OCI-M2 (cell line): ENCODE measurements at regions not wholly inside any gene's neighbourhood (a gene's known extent, or its start where the extent isn't known, plus 50 kb on each side); places are given as distances from the start of the nearest gene placed in this dataset.
"Not testable (repeated sequence)": the region's sequence is repeated elsewhere in the genome, so short reads cannot be mapped to it uniquely, and the experiment has no call there.

Experiments
- DNase-seq: peaks from one replicate; lab custom pipeline; 2025; ENCODE audit not compliant: unreplicated experiment; lab: John Stamatoyannopoulos, UW

GRCh38 chr4:19187691-19188090, 1064.0 kb upstream of the SLIT2 start:
- DNase-seq = no peak

- DNase-seq = no peak
Measured at GRCh38 chr4:19187096-19187495, 1064.6 kb upstream of the SLIT2 start.

- not testable (repeated sequence) for DNase-seq
Measured at GRCh38 chr4:19181631-19182030, 1070.1 kb upstream of the SLIT2 start.

GRCh38 chr4:19178835-19179234, 1072.9 kb upstream of the SLIT2 start:
- no peak for DNase-seq

DNA sequence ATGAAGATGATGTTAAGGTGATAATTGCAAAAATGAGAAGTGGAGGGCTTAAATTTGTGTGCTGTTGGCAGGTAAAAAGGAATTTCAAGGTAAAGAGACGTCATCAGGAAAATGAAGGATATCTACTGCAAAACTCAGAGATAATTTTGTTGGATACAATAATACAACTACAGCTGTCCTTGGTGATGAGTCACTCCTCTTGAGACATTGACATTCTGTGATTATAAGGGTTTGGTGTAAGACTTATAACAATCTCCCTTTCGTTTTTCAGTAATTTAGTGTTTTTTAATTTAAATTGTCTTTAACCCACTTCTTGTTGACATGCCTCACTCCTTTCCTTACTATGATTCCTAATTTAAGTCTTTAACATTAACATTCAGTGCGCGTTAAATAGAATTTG, 1074.1 kb upstream of the SLIT2 start:
- no peak for DNase-seq

DNA sequence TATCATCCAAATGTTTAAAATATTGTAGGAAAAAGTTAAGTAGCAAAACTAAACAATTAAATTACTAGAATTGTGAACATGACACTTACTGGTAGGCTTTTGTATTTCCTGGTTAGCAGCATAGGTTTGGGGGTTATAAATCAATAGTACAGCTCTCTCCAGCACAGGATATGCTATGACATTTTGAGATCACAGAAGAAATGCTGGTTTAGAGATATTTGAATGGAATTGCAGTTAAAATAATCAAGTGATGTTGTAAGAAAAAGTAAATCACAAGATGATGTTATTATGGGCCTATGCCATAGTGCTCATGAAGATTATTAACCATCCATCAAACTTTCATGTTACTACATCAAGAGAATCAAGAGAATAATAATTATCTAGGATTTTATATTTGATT, 1079.9 kb upstream of the SLIT2 start:
- no peak for DNase-seq

DNA sequence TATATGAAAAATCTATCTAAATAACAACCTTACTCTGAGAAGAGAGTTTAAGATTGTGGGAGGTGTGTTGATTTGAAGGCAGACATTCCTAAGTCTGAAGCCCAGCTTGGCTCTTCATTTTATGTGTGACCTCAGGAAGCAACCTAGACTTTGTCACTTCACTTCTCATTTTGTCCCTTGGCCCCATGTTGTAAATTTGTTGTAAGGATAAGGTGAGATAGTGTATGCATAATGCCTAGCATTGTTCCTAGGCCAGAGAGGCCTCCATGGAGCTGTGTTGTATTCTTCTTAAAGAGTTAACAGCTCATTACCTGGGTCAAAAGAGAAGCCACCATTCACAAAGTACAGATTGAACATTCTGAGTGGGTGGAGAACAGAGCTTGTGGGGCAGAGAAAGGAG, 1084.4 kb upstream of the SLIT2 start:
- DNase-seq = no peak

- DNase-seq = no peak
Measured at GRCh38 chr4:19164334-19164733, 1087.4 kb upstream of the SLIT2 start.

DNA sequence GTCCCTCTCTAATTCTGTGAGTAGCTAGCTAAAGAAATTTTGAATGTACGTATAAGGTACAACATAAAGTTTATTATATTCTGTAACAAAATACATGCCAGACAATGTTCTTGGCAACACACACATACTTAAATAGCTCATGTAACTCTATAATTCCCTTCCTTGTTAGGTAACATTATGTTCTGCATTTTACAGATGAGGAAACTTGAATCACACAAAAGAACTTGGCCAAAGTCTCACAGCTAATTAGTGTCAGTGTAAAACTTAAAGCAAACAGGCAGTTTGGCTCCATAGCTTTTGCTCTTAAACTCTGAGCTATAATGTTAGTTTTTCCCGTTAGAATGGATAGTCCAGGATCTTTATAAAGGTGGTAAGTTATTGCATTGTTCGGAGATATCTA, 1091.8 kb upstream of the SLIT2 start:
- DNase-seq = no peak

GRCh38 chr4:19158107-19158809, 1093.4 kb upstream of the SLIT2 start:
- no peak for DNase-seq

DNA sequence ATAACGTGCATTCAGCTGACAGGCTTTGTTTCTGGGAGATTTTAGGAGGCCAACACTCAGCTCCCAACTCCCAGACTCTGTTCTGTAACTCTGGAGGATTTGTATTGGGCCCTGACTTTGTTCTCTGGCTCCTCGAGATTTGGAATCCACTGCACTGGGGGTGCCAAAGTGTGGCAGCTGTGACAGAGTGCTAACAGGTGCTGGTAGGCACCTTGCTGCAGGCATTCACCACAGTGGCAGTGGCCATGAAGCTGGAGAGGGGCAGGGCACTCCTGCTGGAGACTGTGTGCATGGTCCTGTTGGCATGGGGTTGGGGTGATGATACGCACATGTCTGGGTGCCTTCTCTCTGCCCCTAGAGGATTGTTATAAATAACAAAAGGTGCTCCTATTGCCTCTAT, 1094.9 kb upstream of the SLIT2 start:
- no peak for DNase-seq

- DNase-seq = no peak
Measured at GRCh38 chr4:19155568-19155967, 1096.1 kb upstream of the SLIT2 start.

DNA sequence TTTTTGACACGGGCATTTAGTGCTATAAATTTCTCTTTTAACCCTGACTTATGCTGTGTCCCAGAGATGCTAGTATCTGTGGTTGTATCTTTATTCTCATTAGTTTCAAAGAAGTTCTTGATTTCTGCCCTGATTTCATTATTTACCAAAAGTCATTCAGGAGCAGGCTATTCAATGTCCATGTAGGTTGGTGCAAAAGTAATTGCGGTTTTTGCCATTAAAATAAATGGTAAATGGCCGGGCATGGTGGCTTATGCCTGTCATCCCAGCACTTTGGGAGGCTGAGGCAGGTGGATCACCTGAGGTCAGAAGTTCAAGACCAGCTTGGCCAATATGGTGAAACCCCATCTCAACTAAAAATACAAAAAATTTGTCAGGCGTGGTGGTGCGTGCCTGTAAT, 1097.4 kb upstream of the SLIT2 start:
- not testable (repeated sequence) for DNase-seq

DNA sequence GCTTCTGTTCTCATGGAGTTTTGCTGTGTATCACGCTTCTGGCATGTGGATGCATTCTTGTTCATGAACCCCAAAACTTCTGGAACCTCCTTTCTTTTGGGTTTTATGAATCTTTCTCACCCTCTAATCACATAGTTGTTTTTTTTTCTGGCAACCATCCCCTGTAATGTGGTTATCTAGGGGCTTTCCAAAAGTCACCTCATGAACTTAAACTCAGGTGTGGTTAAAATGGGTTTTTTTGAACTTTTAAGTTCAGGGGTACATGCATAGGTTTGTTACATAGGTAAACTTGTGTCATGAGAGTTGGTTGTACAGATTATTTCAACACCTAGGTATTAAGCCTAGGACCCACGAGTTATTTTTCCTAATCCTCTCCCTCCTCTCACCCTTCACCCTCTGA, 1099.4 kb upstream of the SLIT2 start:
- DNase-seq = no peak

- DNase-seq = no peak
Measured at GRCh38 chr4:19151684-19152083, 1100.0 kb upstream of the SLIT2 start.

GRCh38 chr4:19146038-19146437, 1105.7 kb upstream of the SLIT2 start:
- DNase-seq = no peak

DNA sequence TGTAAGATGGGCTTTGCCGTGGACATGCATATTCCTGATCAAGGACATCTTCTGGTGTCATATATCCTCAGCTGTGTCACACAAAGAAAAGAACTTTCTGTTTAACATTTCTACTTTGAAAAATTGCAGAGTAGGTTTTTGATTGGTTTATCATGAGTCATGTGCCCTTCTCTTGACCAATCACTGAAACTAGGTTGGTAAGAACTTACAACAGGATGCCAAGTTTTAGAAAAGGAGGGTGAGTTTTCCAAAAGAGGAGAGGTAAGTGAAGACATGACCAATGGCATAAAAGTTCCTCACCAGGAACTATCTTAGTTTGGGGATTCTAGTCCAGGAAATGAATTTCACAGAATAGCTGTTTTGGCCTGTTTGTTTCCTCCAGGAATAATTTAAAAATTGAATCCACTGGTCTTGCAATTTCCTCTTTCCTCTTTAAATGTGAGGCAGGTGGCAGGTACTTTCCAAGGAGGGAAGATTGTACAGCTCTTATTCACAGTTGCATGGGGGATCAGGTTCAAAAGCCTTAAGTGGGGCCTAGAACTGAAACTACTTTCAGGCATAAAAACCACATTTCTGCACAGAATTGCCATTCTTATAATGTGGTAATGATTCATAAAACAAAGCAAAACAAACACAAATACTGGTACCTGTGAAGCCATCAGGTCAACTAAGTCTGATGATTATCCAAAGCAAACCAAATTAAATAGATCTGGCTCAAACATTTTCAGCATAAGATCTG, 1114.5 kb upstream of the LCORL start:
- DNase-seq = no peak

DNA sequence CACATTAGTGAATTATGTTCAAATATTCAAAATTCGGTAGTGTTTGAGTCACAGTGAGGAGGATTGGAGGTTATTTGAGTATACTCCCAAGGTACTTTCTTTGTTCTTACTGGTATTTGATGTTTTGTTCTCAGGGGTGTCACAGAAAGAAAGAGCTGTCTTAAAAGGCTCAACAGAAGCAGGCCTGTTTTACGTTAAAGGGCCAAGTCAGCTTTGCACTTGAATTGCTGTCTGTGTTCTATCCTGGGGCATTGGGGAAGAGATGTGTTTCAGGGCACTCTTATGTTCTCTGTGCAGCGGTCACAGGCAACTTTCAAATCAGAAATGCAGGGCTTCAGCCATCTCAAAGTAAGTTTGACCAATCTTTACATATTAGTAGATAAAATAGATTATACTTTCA, 1113.1 kb upstream of the LCORL start:
- DNase-seq = no peak

DNA sequence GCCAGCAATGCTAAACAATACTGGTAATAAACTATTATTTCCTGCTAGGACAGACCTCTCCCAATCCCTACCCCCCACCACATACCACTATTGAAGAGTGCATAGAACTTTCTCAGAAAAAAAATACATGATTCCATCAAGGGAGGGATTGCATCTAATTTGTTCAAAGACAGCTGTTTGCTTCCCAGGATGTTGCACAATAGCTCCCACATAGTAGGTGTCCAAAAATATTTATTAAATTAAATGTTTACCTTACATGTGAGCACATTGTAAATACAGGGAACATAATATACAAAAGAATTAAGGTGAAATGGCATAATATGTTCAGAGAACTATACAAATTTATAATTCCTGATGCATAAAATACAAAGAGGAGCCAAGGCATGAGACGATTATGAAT, 1111.8 kb upstream of the LCORL start:
- no peak for DNase-seq

GRCh38 chr4:19130866-19131265, 1109.3 kb upstream of the LCORL start:
- DNase-seq = no peak

DNA sequence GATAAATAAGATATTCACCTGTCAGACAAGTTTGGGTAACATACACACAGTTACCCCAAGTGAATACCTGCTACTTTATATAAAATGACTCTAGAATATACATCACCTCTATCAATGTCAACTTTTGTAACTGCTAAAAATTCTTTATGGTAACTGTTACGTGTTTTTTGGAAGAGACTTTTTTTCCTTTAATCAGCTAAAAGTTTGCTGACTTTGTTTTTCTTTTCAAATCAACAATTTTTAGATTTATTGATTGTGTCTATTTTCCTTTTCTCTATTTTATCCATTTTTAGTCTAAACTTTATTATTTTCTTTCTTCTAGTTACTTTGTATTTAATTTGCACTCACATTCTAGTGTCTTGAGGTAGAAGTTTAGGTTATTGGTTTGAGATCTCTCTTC, 1106.6 kb upstream of the LCORL start:
- DNase-seq = no peak

DNA sequence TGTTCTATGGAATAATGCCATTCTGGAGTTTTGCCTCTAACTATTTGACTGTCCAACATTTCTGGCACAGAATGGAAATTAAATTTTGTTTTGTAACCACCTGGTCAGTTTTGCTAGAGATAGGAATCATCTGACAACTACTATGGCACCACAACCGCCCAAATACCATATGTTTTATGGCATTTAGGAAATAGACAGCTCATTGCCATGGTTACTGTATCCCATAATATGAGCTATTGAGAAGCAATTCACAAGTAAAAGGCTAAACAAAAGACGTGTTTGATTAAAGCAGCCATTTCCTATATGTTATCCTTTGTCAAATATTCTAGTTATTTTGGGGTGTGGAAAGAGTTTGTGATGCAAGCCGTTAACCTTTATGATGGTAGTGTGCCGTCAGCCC, 1105.3 kb upstream of the LCORL start:
- DNase-seq = no peak

DNA sequence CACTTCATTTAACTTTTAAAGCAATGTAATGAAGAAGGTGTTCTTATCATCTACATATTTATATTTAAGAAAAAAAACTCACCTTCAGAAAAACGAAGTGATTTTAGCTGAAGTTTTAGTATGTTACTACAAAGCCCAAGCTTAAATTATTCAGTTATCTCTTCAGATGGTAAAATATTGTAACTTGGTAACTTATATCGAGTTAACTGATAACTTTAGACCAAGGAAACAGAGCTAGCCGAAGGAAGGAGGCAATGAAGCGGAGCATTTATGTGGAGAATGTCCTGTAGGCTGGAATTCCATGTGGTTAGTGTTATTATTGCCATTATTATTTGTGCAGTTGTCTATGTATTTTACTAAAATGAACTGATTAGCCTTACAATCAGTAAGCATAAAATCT, 1102.1 kb upstream of the LCORL start:
- no peak for DNase-seq
